Transverse colon (tissue), 4 donors: ENCODE measurements at regions not wholly inside any gene's neighbourhood (a gene's known extent, or its start where the extent isn't known, plus 50 kb on each side); places are given as distances from the start of the nearest gene placed in this dataset.
"Not testable (repeated sequence)": the region's sequence is repeated elsewhere in the genome, so short reads cannot be mapped to it uniquely, and the experiment has no call there.

ENCODE experiments used
- DNase-seq: peaks from one replicate; pipeline ENCODE4 v3.0.0-alpha.2; 2019
- H3K27ac ChIP-seq, 4 donors: fragments of 200-600 bp; sonication (generic); 2 replicates each; pipeline ENCODE4 v1.5.1; 2016 to 2018; ENCODE audit warnings: inconsistent platforms in 4 of 4
- H3K27me3 ChIP-seq: fragments of 200-600 bp; sonication (generic); 2 replicates; pipeline ENCODE4 v1.5.1; 2017; ENCODE audit warnings: inconsistent platforms
- H3K36me3 ChIP-seq, 4 donors: fragments of 200-600 bp; sonication (generic); 2 replicates each; pipeline ENCODE4 v1.5.1; 2017 to 2019; ENCODE audit warnings: inconsistent platforms in 4 of 4
- H3K4me1 ChIP-seq, 4 donors: fragments of 200-600 bp; sonication (generic); 2 replicates each; pipeline ENCODE4 v1.5.1; 2017 to 2020; ENCODE audit warnings: inconsistent platforms in 4 of 4
- H3K4me3 ChIP-seq, 4 donors: fragments of 200-600 bp; sonication (generic); 1 replicate in 1 of 4; 2 replicates in 3 of 4; pipeline versions ENCODE4 v1.5.1 to v1.6.1; 2017 to 2019; ENCODE audit warnings: inconsistent platforms in 4 of 4
- H3K9me3 ChIP-seq, 2 donors: fragments of 200-600 bp; sonication (generic); 2 replicates each; pipeline ENCODE4 v1.5.1; 2017 to 2019; ENCODE audit warnings: inconsistent platforms in 2 of 2
- CTCF ChIP-seq, 5 experiments: fragments of 200-600 bp in 3 of 5; fragments of 450-650 bp in 2 of 5; sonication (generic) in 3 of 5; IDR thresholded peaks; 1 replicate in 2 of 5; 2 replicates in 3 of 5; pipeline ENCODE4 v1.5.1; 2016 to 2017; ENCODE audit warnings: antibody characterized with exemption in 5 of 5, inconsistent platforms in 3 of 5, mild to moderate bottlenecking in 2 of 5, moderate library complexity in 1 of 5
- EP300 ChIP-seq: sonication (generic); formaldehyde crosslinking; IDR thresholded peaks from one replicate; pipeline ENCODE4 v1.6.1; 2017; ENCODE audit warnings: antibody characterized with exemption, low read depth
- POLR2A ChIP-seq: fragments of 450-650 bp; IDR thresholded peaks from one replicate; pipeline ENCODE4 v1.6.1; 2016; ENCODE audit warnings: antibody characterized with exemption, mild to moderate bottlenecking, moderate library complexity
- POLR2AphosphoS5 ChIP-seq, 3 donors: sonication (generic); formaldehyde crosslinking; IDR thresholded peaks; one replicate each; pipeline ENCODE4 v1.6.1; 2016; ENCODE audit warnings: antibody characterized with exemption in 3 of 3
- WGBS, 2 donors: methylation state at CpG; one replicate each; pipeline ENCODE4 v1.1.5; 2018; ENCODE audit warnings: low coverage in 1 of 2; 5-methylcytosine and 5-hydroxymethylcytosine counted together
- in situ Hi-C, 4 donors: fragments of 200-750 bp; cut with MboI; loops; one replicate each; pipeline versions ENCODE4 v1.15.0 to v1.15.1; 2017; ENCODE audit warnings: low sequenced_read_pairs in 3 of 4, low pct_ligation_motif_present in 1 of 4, low pct_unique_long_range_greater_than_20kb in 1 of 4
- intact Hi-C: fragments of 100-400 bp; cut with DNase I; formaldehyde crosslinking; loops from one replicate; pipeline ENCODE4 v1.15.1; 2023; ENCODE audit warnings: low total_unique reads

- H3K27ac ChIP-seq, result no peak overlapping the region
- TF ChIP-seq POLR2A (no peak), CTCF (IDR thresholded peaks at IDR 0.05) (no peak)
- peaks cover 0 to 10% of the 10 kb centered on the region in 2 donors for H3K9me3 ChIP-seq
- no peaks in the 10 kb centered on the region for H3K27me3 ChIP-seq
- H3K4me3 ChIP-seq, result no peak overlapping the region
- 25 to 30% methylated on average over 2 of the region's 2 CpGs for WGBS, 2 donors
- DNase-seq, result no peak
- no peaks in the 10 kb centered on the region for H3K36me3 ChIP-seq
- no peaks in the 10 kb centered on the region for H3K4me1 ChIP-seq
- intact Hi-C loops, result no loop called here
- in situ Hi-C loops, result no loop called here
Observed at GRCh38 chr3:14039149-14039548, 85.5 kb downstream of the CHCHD4 start.

- no peak for DNase-seq
- WGBS, 2 donors, result 97% methylated on average over 20 of the region's 22 CpGs; no CpG with 5 or more reads in 1 of the 2 donors
- peaks cover 0 to 10% of the 10 kb centered on the region in 2 donors for H3K9me3 ChIP-seq
- no peak overlapping the region for H3K27ac ChIP-seq
- no peaks in the 10 kb centered on the region for H3K4me1 ChIP-seq
- intact Hi-C loops (no loop called here), in situ Hi-C loops (no loop called here)
- no peak overlapping the region for H3K4me3 ChIP-seq
- no peaks in the 10 kb centered on the region for H3K36me3 ChIP-seq
- no peaks in the 10 kb centered on the region for H3K27me3 ChIP-seq
- TF ChIP-seq POLR2AphosphoS5 (IDR thresholded peaks at IDR 0.05) (no peak), POLR2A (no peak), EP300 (no peak)
Observed at GRCh38 chr3:14037211-14037610, 87.5 kb downstream of the CHCHD4 start.

GRCh38 chr3:14033023-14033422 is 91.6 kb downstream of the CHCHD4 start:
- WGBS, 2 donors, result 0 to 22% methylated on average over 1 of the region's 1 CpG
- H3K27ac ChIP-seq, result no peak overlapping the region
- no peak overlapping the region for H3K4me3 ChIP-seq
- in situ Hi-C loops (no loop called here), intact Hi-C loops (no loop called here)
- H3K9me3 ChIP-seq, result peaks cover 0 to 10% of the 10 kb centered on the region in 2 donors
- no peak for TF ChIP-seq EP300
- no peak for TF ChIP-seq CTCF (IDR thresholded peaks at IDR 0.05)
- TF ChIP-seq POLR2A, result no peak
- H3K27me3 ChIP-seq, result no peaks in the 10 kb centered on the region
- no peaks in the 10 kb centered on the region for H3K4me1 ChIP-seq
- H3K36me3 ChIP-seq, result no peaks in the 10 kb centered on the region
- DNase-seq, result no peak

GRCh38 chr3:14031271-14031670 is 93.4 kb downstream of the CHCHD4 start:
- 38 to 40% methylated on average over 1 to 3 of the region's 3 CpGs for WGBS, 2 donors
- no peaks in the 10 kb centered on the region for H3K27me3 ChIP-seq
- no peak for DNase-seq
- H3K4me3 ChIP-seq, result no peak overlapping the region
- no peaks in the 10 kb centered on the region for H3K4me1 ChIP-seq
- in situ Hi-C loops, result no loop called here
- intact Hi-C loops, result no loop called here
- H3K9me3 ChIP-seq, result peaks cover 0 to under 1% of the 10 kb centered on the region in 2 donors
- H3K27ac ChIP-seq, result no peak overlapping the region
- H3K36me3 ChIP-seq, result no peaks in the 10 kb centered on the region
- no peak for TF ChIP-seq POLR2AphosphoS5 (IDR thresholded peaks at IDR 0.05)

- in situ Hi-C loops, H3K36me3 ChIP-seq, H3K9me3 ChIP-seq, H3K4me1 ChIP-seq, H3K4me3 ChIP-seq, H3K27me3 ChIP-seq, DNase-seq, H3K27ac ChIP-seq, intact Hi-C loops: not testable (repeated sequence)
- WGBS, 2 donors, result 91% methylated on average over 15 of the region's 20 CpGs; no CpG with 5 or more reads in 1 of the 2 donors
Observed at GRCh38 chr3:14029390-14029995, 95.2 kb downstream of the CHCHD4 start.

- H3K4me3 ChIP-seq, intact Hi-C loops, H3K27ac ChIP-seq, H3K9me3 ChIP-seq, H3K36me3 ChIP-seq, DNase-seq, H3K27me3 ChIP-seq, in situ Hi-C loops, H3K4me1 ChIP-seq: not testable (repeated sequence)
- WGBS, 2 donors, result 93 to 94% methylated on average over 2 to 9 of the region's 9 CpGs
Observed at GRCh38 chr3:14028122-14028521, 96.5 kb downstream of the CHCHD4 start.
